ENCODE measurements at regions not wholly inside any gene's neighbourhood (a gene's known extent, or its start where the extent isn't known, plus 50 kb on each side); places are given as distances from the start of the nearest gene placed in this dataset.

GRCh38 chrY:13024447-13024846, 119.8 kb downstream of the DDX3Y start:
- Histone ChIP-seq H2BK5ac (ENCODE audit: low read depth, low read length) (no peak overlapping the region), H4K5ac (ENCODE audit: insufficient read length, low read depth, low read length) (no peak overlapping the region), H3K9ac (replicated peaks in 1 of 4; ENCODE audit: extremely low read depth in 1 of 4, low read depth in 3 of 4, low read length in 3 of 4) (no peak overlapping the region), H3K4ac (replicated peaks; ENCODE audit: insufficient read length, low read depth, low read length) (no peak overlapping the region), H2BK120ac (replicated peaks; ENCODE audit: low read depth, low read length) (no peak overlapping the region), H2BK12ac (ENCODE audit: low read depth, low read length) (no peak overlapping the region), H3K23ac (ENCODE audit: insufficient read length) (no peak overlapping the region), H3K4me3 (ENCODE audit: extremely low read depth in 1 of 4, insufficient read depth in 2 of 4, low read depth in 3 of 4, low read length in 4 of 4) (no peak overlapping the region), H2BK15ac (ENCODE audit: low read length) (no peak overlapping the region), H3K79me2 (ENCODE audit: control insufficient read depth in 1 of 2, insufficient read depth in 2 of 2, low read length in 2 of 2) (no peaks in the 10 kb centered on the region), H3K9me3 (ENCODE audit: insufficient read depth in 2 of 2, low read depth in 1 of 2, low read length in 1 of 2) (no peaks in the 10 kb centered on the region), H3K27me3 (replicated peaks in 1 of 4; ENCODE audit: control insufficient read depth in 3 of 4, extremely low read depth in 1 of 4, insufficient read depth in 3 of 4, low read length in 3 of 4) (no peaks in the 10 kb centered on the region), H2BK20ac (ENCODE audit: low read length) (no peak overlapping the region), H3K27ac (ENCODE audit: low read depth, low read length) (no peak overlapping the region), H4K8ac (ENCODE audit: extremely low read depth, insufficient read depth, low read length) (no peak overlapping the region), H2AK5ac (ENCODE audit: low read depth, low read length) (no peak overlapping the region), H3K36me3 (ENCODE audit: control insufficient read depth in 2 of 4, insufficient read depth in 4 of 4, low read length in 3 of 4) (no peaks in the 10 kb centered on the region), H3K79me1 (ENCODE audit: low read depth, low read length) (no peaks in the 10 kb centered on the region), H4K20me1 (replicated peaks in 1 of 2; ENCODE audit: control insufficient read depth in 1 of 2, insufficient read depth in 2 of 2, low read length in 2 of 2) (no peaks in the 10 kb centered on the region), H3K56ac (replicated peaks; ENCODE audit: insufficient read length, low read depth, low read length) (no peak overlapping the region), H4K91ac (replicated peaks; ENCODE audit: insufficient read length, low read length) (no peak overlapping the region), H2AFZ (ENCODE audit: low read length) (no peak overlapping the region), H3K18ac (ENCODE audit: extremely low read depth, low read length) (no peak overlapping the region), H3K14ac (ENCODE audit: insufficient read length) (no peak overlapping the region), H3K23me2 (ENCODE audit: low read depth, low read length) (no peaks in the 10 kb centered on the region), H3K4me1 (replicated peaks in 1 of 4; ENCODE audit: control insufficient read depth in 3 of 4, insufficient read depth in 4 of 4, low read length in 3 of 4) (no peaks in the 10 kb centered on the region), H3K4me2 (ENCODE audit: insufficient read depth in 1 of 2, low read depth in 2 of 2, low read length in 2 of 2) (no peak overlapping the region)
- TF ChIP-seq SIX5 (IDR thresholded peaks at IDR 0.05; ENCODE audit: low read depth, low read length) (no peak), RFX5 (IDR thresholded peaks at IDR 0.05; ENCODE audit: borderline replicate concordance, low read depth, low read length) (no peak), JUND (IDR thresholded peaks at IDR 0.05; ENCODE audit: low read length) (no peak), KDM4A (IDR thresholded peaks at IDR 0.05; ENCODE audit: low read depth, low read length, severe bottlenecking) (no peak), BCL11A (IDR thresholded peaks at IDR 0.05; ENCODE audit: low read depth in 2 of 2, low read length in 2 of 2) (no peak), PHF8 (conservative IDR thresholded peaks at IDR 0.05; ENCODE audit: low read depth, low read length) (no peak)
- ChIA-PET CTCF (ENCODE audit: partially characterized antibody) (no interaction called here), POLR2A (ENCODE audit: partially characterized antibody) (interaction anchor here (0.6 kb wide), 1 partner anchor 142 kb away, joined by 3 read pairs; no protein-coding TSS in a partner anchor)
- no peak for FAIRE-seq
- DNase-seq (ENCODE audit: low read depth in 1 of 2, low spot score in 2 of 2): no peak
